PC-3 (cell line): ENCODE measurements at regions not wholly inside any gene's neighbourhood (a gene's known extent, or its start where the extent isn't known, plus 50 kb on each side); places are given as distances from the start of the nearest gene placed in this dataset.

ENCODE experiments used
- ATAC-seq: fragments of 200-7000 bp; cut with Tn5 transposase; 2 replicates; pipeline ENCODE4 v1.9.1; 2020; ENCODE audit warnings: mild to moderate bottlenecking, moderate library complexity
- BruUV-seq: library from RNA; stranded (reverse); fragments of 400-500 nt; replicated peaks from 2 replicates; lab custom pipeline; 2021; lab: Mats Ljungman, UMichigan
- CTCF ChIA-PET: fragments of 300-600 bp; sonication (Branson Sonifier 250); formaldehyde crosslinking; loops from one replicate; lab custom pipeline; 2022; ENCODE audit warnings: antibody characterized with exemption; lab: Charles Lee
- POLR2A ChIA-PET: fragments of 300-600 bp; sonication (Branson Sonifier 250); formaldehyde crosslinking; loops from one replicate; lab custom pipeline; 2022; ENCODE audit warnings: antibody characterized with exemption; ENCODE audit not compliant: unreplicated experiment; lab: Charles Lee
- DNase-seq: peaks from one replicate; pipeline ENCODE4 v3.0.0-alpha.2; 2015
- H2AFZ ChIP-seq: fragments of 300-600 bp; sonication (generic); 2 replicates; pipeline ENCODE4 v1.6.0; 2016; ENCODE audit warnings: antibody characterized with exemption, low read length
- H3F3A ChIP-seq: fragments of 300-600 bp; sonication (generic); one replicate; pipeline ENCODE4 v1.6.0; 2017; ENCODE audit warnings: antibody characterized with exemption, low read length, control low read depth, mild to moderate bottlenecking; ENCODE audit not compliant: unreplicated experiment
- H3K27ac ChIP-seq: fragments of 300-600 bp; sonication (generic); 2 replicates; pipeline ENCODE4 v1.5.1; 2016; ENCODE audit warnings: mild to moderate bottlenecking, low read length
- H3K27me3 ChIP-seq: fragments of 300-600 bp; sonication (generic); 2 replicates; pipeline ENCODE4 v1.6.1; 2016; ENCODE audit warnings: low read length, mixed read lengths
- H3K36me3 ChIP-seq: fragments of 300-600 bp; sonication (generic); 2 replicates; pipeline ENCODE4 v1.6.1; 2016; ENCODE audit warnings: low read depth, mixed run types, low read length, mixed read lengths
- H3K4me1 ChIP-seq: fragments of 300-600 bp; sonication (generic); 2 replicates; pipeline ENCODE4 v1.5.1; 2016; ENCODE audit warnings: low read length; ENCODE audit not compliant: insufficient read depth
- H3K4me2 ChIP-seq: fragments of 300-600 bp; sonication (generic); 2 replicates; pipeline ENCODE4 v1.6.0; 2016; ENCODE audit warnings: low read length
- H3K4me3 ChIP-seq: fragments of 300-600 bp; sonication (generic); 2 replicates; pipeline ENCODE4 v1.5.1; 2016; ENCODE audit warnings: mild to moderate bottlenecking, low read length, mixed read lengths
- H3K79me2 ChIP-seq: fragments of 300-600 bp; sonication (generic); 2 replicates; pipeline ENCODE4 v1.6.1; 2017; ENCODE audit warnings: low read length, mixed read lengths
- H3K9ac ChIP-seq: fragments of 300-600 bp; sonication (generic); 2 replicates; pipeline ENCODE4 v1.6.0; 2016; ENCODE audit warnings: mild to moderate bottlenecking, low read length
- H3K9me2 ChIP-seq: fragments of 300-600 bp; sonication (generic); replicated peaks from 2 replicates; pipeline ENCODE4 v1.6.1; 2016; ENCODE audit warnings: mixed run types, low read length, mixed read lengths
- H3K9me3 ChIP-seq: fragments of 300-600 bp; sonication (generic); 2 replicates; pipeline ENCODE4 v1.6.1; 2016; ENCODE audit warnings: low read length, mixed read lengths
- H4K20me1 ChIP-seq: fragments of 300-600 bp; sonication (generic); 2 replicates; pipeline ENCODE4 v1.6.1; 2016; ENCODE audit warnings: low read length, mixed read lengths
- CTCF ChIP-seq: fragments of 300-600 bp; sonication (generic); conservative IDR thresholded peaks from 2 replicates; pipeline ENCODE4 v1.5.1; 2017; ENCODE audit warnings: antibody characterized with exemption, low read depth, mild to moderate bottlenecking, low read length
- EZH2 ChIP-seq: fragments of 300-600 bp; sonication (generic); IDR thresholded peaks from one replicate; pipeline ENCODE4 v1.6.1; 2017; ENCODE audit warnings: antibody characterized with exemption, mild to moderate bottlenecking, low read length; ENCODE audit not compliant: unreplicated experiment
- EZH2phosphoT487 ChIP-seq: fragments of 300-600 bp; sonication (generic); IDR thresholded peaks from 2 replicates; pipeline ENCODE4 v1.6.1; 2018; ENCODE audit warnings: mild to moderate bottlenecking, antibody characterized with exemption, low read length, borderline replicate concordance
- intact Hi-C: fragments of 100-400 bp; cut with micrococcal nuclease; formaldehyde crosslinking; loops from 2 replicates; pipeline ENCODE4 v1.9.0; 2023

GRCh38 chr4:181162676-181163075 is 1080.5 kb upstream of the TENM3 start:
- no peak for TF ChIP-seq EZH2phosphoT487
- TF ChIP-seq EZH2, result no peak
- TF ChIP-seq CTCF, result no peak
- BruUV-seq, result no TSS peak
- no peaks in the 10 kb centered on the region for H4K20me1 ChIP-seq
- no peaks in the 10 kb centered on the region for H3K9me2 ChIP-seq
- no peaks in the 10 kb centered on the region for H3K36me3 ChIP-seq
- ChIA-PET CTCF (no interaction called here), POLR2A (no interaction called here)
- H3K9me3 ChIP-seq, result no peaks in the 10 kb centered on the region
- no peak overlapping the region for H3K4me3 ChIP-seq
- no peaks in the 10 kb centered on the region for H3K79me2 ChIP-seq
- H3K9ac ChIP-seq, result no peak overlapping the region
- H2AFZ ChIP-seq, result no peak overlapping the region
- DNase-seq (no peak), ATAC-seq (no peak)
- no peaks in the 10 kb centered on the region for H3F3A ChIP-seq
- H3K4me2 ChIP-seq, result no peak overlapping the region
- intact Hi-C loops, result no loop called here
- no peak overlapping the region for H3K27ac ChIP-seq
- peaks cover 19% of the 10 kb centered on the region for H3K27me3 ChIP-seq
- H3K4me1 ChIP-seq, result no peaks in the 10 kb centered on the region

DNA sequence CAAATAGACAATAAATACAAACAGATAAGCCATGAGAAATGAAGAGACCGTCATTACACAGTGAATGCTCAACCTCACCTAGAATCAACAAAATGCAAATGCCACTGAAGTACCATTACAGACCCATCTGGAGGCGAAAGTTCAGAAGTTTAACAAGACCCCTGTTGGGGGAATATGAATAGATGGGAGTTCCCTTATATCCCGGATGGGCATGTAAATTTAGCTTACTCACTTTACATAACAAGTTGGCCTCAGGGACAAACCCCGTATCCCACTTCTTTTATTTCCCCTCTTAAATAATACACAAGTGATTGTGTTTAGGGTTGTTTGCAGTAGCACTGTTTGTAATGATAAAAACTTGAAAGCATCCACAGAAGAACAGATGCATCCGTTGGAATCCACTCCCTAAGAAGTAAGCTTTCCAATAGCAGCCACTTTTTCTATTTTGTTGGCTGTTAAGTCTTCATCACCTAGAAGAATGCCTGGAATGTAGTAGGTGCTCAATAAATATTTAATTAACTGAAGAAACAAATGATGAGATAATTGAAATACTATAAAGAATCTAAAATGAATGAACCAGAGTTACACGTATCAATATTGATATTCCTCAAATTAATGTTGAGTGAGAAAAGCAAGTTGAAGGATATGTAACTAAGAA is 1076.3 kb upstream of the TENM3 start:
- Histone ChIP-seq H2AFZ (no peak overlapping the region), H3K27me3 (peaks cover 11% of the 10 kb centered on the region; the same call in 1 of the 2 replicates), H3K4me2 (no peak overlapping the region), H3K9me2 (no peaks in the 10 kb centered on the region), H3K36me3 (no peaks in the 10 kb centered on the region), H3K4me3 (no peak overlapping the region), H3K79me2 (no peaks in the 10 kb centered on the region), H3K27ac (no peak overlapping the region), H3K9me3 (no peaks in the 10 kb centered on the region), H3K4me1 (no peaks in the 10 kb centered on the region), H3K9ac (no peak overlapping the region), H3F3A (no peaks in the 10 kb centered on the region), H4K20me1 (no peaks in the 10 kb centered on the region)
- intact Hi-C loops, result no loop called here
- BruUV-seq, result no TSS peak
- TF ChIP-seq EZH2phosphoT487, result no peak
- no peak for TF ChIP-seq EZH2
- CTCF ChIA-PET, result no interaction called here
- ATAC-seq (no peak), DNase-seq (no peak)
- POLR2A ChIA-PET, result no interaction called here

DNA sequence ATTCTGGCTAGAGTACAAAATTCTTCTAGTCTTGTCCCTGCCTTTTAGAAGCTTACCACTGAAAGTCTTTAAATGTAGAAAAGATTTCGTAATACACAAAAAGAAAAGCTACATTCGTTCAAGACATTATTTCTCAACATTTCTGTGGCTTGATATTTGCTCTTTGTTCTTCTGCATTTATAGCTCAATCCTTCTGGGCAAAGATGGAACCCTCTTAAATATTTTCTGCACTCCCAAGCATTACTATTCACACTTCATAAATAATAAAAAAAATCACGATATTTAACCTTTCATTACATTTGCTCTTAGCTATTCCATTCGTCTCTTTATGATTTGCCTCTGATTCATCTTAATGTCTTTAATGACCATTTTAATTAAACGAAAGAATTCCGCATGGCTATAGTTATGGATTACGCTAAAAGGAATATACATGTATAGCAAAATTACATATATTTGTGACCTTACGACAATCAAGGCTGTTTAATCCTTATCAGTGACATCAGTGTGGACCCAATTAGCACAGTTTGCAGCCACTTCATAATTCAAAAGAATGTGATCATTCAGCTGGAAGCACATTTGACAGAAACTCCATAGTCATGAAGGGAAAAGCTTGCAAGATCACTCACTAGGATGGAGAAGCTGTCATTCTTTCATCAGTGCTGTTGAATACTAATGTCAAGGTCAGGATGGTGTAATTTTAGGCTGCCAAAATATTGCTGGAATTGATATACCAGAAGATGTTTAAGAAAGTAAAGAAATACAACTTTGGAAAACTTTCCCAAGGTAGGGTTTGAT is 1075.0 kb upstream of the TENM3 start:
- Histone ChIP-seq H2AFZ (no peak overlapping the region), H3F3A (no peaks in the 10 kb centered on the region), H3K27ac (no peak overlapping the region), H3K4me2 (no peak overlapping the region), H3K4me3 (no peak overlapping the region), H3K27me3 (peaks cover 11% of the 10 kb centered on the region; the same call in 1 of the 2 replicates), H3K9me2 (no peaks in the 10 kb centered on the region), H3K9ac (no peak overlapping the region), H4K20me1 (no peaks in the 10 kb centered on the region), H3K79me2 (no peaks in the 10 kb centered on the region), H3K4me1 (no peaks in the 10 kb centered on the region), H3K9me3 (no peaks in the 10 kb centered on the region), H3K36me3 (no peaks in the 10 kb centered on the region)
- ATAC-seq, result no peak
- intact Hi-C loops, result no loop called here
- POLR2A ChIA-PET, result no interaction called here
- no peak for DNase-seq
- no TSS peak for BruUV-seq
- no peak for TF ChIP-seq EZH2
- CTCF ChIA-PET, result no interaction called here
